CD14-positive monocyte (primary cell): ENCODE measurements at regions not wholly inside any gene's neighbourhood (a gene's known extent, or its start where the extent isn't known, plus 50 kb on each side); places are given as distances from the start of the nearest gene placed in this dataset.

Experiments
- DNase-seq, 3 donors: peaks; one replicate each; pipeline ENCODE4 v3.0.0-alpha.2; 2011 to 2022
- H2AFZ ChIP-seq: 2 replicates; pipeline ENCODE4 v1.6.0; 2012; ENCODE audit warnings: mild to moderate bottlenecking, low read depth, low read length, inconsistent platforms; ENCODE audit not compliant: insufficient read depth, poor library complexity, severe bottlenecking
- H3K27ac ChIP-seq, 2 donors: 1 replicate in 1 of 2; 2 replicates in 1 of 2; pipeline ENCODE4 v1.5.1; 2012 to 2013; ENCODE audit warnings: low read length in 2 of 2, control low read depth in 1 of 2, inconsistent platforms in 1 of 2, low read depth in 1 of 2, mild to moderate bottlenecking in 1 of 2
- H3K27me3 ChIP-seq, 2 donors: one replicate each; pipeline versions ENCODE4 v1.6.0 to v1.6.1; 2011 to 2013; ENCODE audit warnings: low read length in 2 of 2; ENCODE audit not compliant: control insufficient read depth in 2 of 2, insufficient read depth in 2 of 2
- H3K36me3 ChIP-seq, 2 donors: replicated peaks in 1 of 2; 1 replicate in 1 of 2; 2 replicates in 1 of 2; pipeline versions ENCODE4 v1.5.1 to v1.6.1; 2012 to 2013; ENCODE audit warnings: low read length in 2 of 2, control low read depth in 1 of 2, inconsistent platforms in 1 of 2, mild to moderate bottlenecking in 1 of 2; ENCODE audit not compliant: insufficient read depth in 2 of 2, control insufficient read depth in 1 of 2
- H3K4me1 ChIP-seq, 2 donors: 1 replicate in 1 of 2; 2 replicates in 1 of 2; pipeline versions ENCODE4 v1.5.1 to v1.6.1; 2012 to 2013; ENCODE audit warnings: low read length in 2 of 2, control low read depth in 1 of 2, inconsistent platforms in 1 of 2, mild to moderate bottlenecking in 1 of 2, moderate library complexity in 1 of 2; ENCODE audit not compliant: insufficient read depth in 2 of 2, control insufficient read depth in 1 of 2
- H3K4me2 ChIP-seq: replicated peaks from 2 replicates; pipeline ENCODE3; 2012; ENCODE audit warnings: low read length, moderate library complexity, mild to moderate bottlenecking; ENCODE audit not compliant: poor library complexity, severe bottlenecking; ENCODE audit errors: extremely low read depth
- H3K4me3 ChIP-seq, 3 experiments: fragments of 200-600 bp in 1 of 3; sonication (generic) in 1 of 3; replicated peaks in 1 of 3; 1 replicate in 2 of 3; 2 replicates in 1 of 3; pipeline ENCODE4 v1.5.1; 2011 to 2013; ENCODE audit warnings: low read length in 3 of 3, mild to moderate bottlenecking in 3 of 3, control low read depth in 2 of 3, low read depth in 2 of 3, inconsistent platforms in 1 of 3, moderate library complexity in 1 of 3
- H3K79me2 ChIP-seq: 2 replicates; pipeline ENCODE4 v1.6.0; 2012; ENCODE audit warnings: mild to moderate bottlenecking, control low read depth, inconsistent platforms, low read length, moderate library complexity; ENCODE audit not compliant: insufficient read depth
- H3K9ac ChIP-seq: 2 replicates; pipeline ENCODE4 v1.6.0; 2017; ENCODE audit warnings: low read length, mild to moderate bottlenecking; ENCODE audit not compliant: insufficient read depth, poor library complexity, severe bottlenecking
- H3K9me3 ChIP-seq, 2 donors: replicated peaks in 1 of 2; 1 replicate in 1 of 2; 2 replicates in 1 of 2; pipeline versions ENCODE4 v1.5.1 to v1.6.1; 2012 to 2013; ENCODE audit warnings: low read length in 2 of 2, control low read depth in 1 of 2; ENCODE audit not compliant: control insufficient read depth in 1 of 2, insufficient read depth in 1 of 2
- H4K20me1 ChIP-seq: 2 replicates; pipeline ENCODE4 v1.6.0; 2012; ENCODE audit warnings: mild to moderate bottlenecking, low read length, control low read depth, moderate library complexity; ENCODE audit not compliant: insufficient read depth
- H3K27ac Mint-ChIP-seq, 7 donors: one replicate each; pipeline ENCODE4 v1.8.0; 2020; ENCODE audit warnings: mild to moderate bottlenecking in 7 of 7, mixed read lengths in 7 of 7, moderate library complexity in 6 of 7, inconsistent platforms in 2 of 7
- H3K27me3 Mint-ChIP-seq, 3 donors: one replicate each; pipeline ENCODE4 v1.8.0; 2021 to 2022; ENCODE audit warnings: low read depth in 3 of 3, mild to moderate bottlenecking in 3 of 3, mixed read lengths in 3 of 3, moderate library complexity in 3 of 3, inconsistent platforms in 1 of 3
- H3K36me3 Mint-ChIP-seq, 2 donors: one replicate each; pipeline ENCODE4 v1.8.0; 2020; ENCODE audit warnings: mixed read lengths in 2 of 2, inconsistent platforms in 1 of 2, mild to moderate bottlenecking in 1 of 2
- H3K4me1 Mint-ChIP-seq: one replicate; pipeline ENCODE4 v1.8.0; 2020; ENCODE audit warnings: mild to moderate bottlenecking, mixed read lengths
- H3K4me3 Mint-ChIP-seq, 2 donors: one replicate each; pipeline ENCODE4 v1.8.0; 2020; ENCODE audit warnings: mild to moderate bottlenecking in 2 of 2, mixed read lengths in 2 of 2, moderate library complexity in 1 of 2
- H3K9me3 Mint-ChIP-seq, 7 donors: one replicate each; pipeline ENCODE4 v1.8.0; 2020 to 2022; ENCODE audit warnings: mixed read lengths in 7 of 7, mild to moderate bottlenecking in 6 of 7, moderate library complexity in 6 of 7, inconsistent platforms in 2 of 7
- WGBS: methylation state at CpG from one replicate; pipeline ENCODE4 v1.1.5; 2013; ENCODE audit warnings: missing lambda C conversion rate; ENCODE audit not compliant: insufficient coverage; 5-methylcytosine and 5-hydroxymethylcytosine counted together
- intact Hi-C, 2 donors: fragments of 100-400 bp; cut with micrococcal nuclease; formaldehyde crosslinking; loops; one replicate each; pipeline versions ENCODE4 v1.15.0 to v1.15.1; 2023
- TF ChIP-seq, protein P1 (sequence below): fragments of 200-600 bp; IDR thresholded peaks from one replicate; pipeline ENCODE4 v1.8.0; 2022; ENCODE audit warnings: antibody characterized with exemption, mild to moderate bottlenecking

DNA sequence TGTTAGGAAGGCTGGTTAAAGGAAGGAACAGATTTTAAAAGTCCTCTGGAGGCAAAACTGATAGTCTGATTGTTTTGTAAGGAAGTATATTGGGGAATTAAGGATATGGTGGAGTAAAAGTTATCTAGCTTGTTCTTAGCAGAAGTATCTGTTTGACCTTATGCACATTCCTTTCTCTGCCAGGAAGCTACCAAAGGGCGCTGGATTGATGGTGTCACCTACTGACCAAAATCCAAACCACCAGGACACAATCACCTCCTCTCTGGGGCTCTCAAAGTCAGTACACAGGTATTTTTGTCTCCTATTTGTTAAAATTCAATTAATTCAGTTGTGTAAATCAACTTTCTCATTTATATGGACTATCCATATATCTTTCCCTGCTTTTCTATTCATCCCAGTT, 484.5 kb downstream of the NUP35 start:
- Histone ChIP-seq H3K4me1 (no peaks in the 10 kb centered on the region), H4K20me1 (no peaks in the 10 kb centered on the region), H2AFZ (no peak overlapping the region), H3K4me2 (no peak overlapping the region), H3K9me3 (peaks cover 0 to 3% of the 10 kb centered on the region in 2 donors), H3K27me3 (no peaks in the 10 kb centered on the region), H3K36me3 (no peaks in the 10 kb centered on the region), H3K79me2 (no peaks in the 10 kb centered on the region), H3K27ac (no peak overlapping the region), H3K9ac (no peak overlapping the region), H3K4me3 (no peak overlapping the region)
- H3K27ac Mint-ChIP-seq = no peak overlapping the region
- H3K9me3 Mint-ChIP-seq = peaks cover 0 to 9% (median 3%) of the 10 kb centered on the region in 7 donors
- no peak for DNase-seq
- TF ChIP-seq, protein P1, sequence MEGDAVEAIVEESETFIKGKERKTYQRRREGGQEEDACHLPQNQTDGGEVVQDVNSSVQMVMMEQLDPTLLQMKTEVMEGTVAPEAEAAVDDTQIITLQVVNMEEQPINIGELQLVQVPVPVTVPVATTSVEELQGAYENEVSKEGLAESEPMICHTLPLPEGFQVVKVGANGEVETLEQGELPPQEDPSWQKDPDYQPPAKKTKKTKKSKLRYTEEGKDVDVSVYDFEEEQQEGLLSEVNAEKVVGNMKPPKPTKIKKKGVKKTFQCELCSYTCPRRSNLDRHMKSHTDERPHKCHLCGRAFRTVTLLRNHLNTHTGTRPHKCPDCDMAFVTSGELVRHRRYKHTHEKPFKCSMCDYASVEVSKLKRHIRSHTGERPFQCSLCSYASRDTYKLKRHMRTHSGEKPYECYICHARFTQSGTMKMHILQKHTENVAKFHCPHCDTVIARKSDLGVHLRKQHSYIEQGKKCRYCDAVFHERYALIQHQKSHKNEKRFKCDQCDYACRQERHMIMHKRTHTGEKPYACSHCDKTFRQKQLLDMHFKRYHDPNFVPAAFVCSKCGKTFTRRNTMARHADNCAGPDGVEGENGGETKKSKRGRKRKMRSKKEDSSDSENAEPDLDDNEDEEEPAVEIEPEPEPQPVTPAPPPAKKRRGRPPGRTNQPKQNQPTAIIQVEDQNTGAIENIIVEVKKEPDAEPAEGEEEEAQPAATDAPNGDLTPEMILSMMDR = no peak
- no CpG with 5 or more reads among the region's 1 CpG for WGBS
- H3K4me3 Mint-ChIP-seq = no peak overlapping the region
- intact Hi-C loops = no loop called here
- no peaks in the 10 kb centered on the region for H3K36me3 Mint-ChIP-seq
- no peaks in the 10 kb centered on the region for H3K27me3 Mint-ChIP-seq
- no peaks in the 10 kb centered on the region for H3K4me1 Mint-ChIP-seq

DNA sequence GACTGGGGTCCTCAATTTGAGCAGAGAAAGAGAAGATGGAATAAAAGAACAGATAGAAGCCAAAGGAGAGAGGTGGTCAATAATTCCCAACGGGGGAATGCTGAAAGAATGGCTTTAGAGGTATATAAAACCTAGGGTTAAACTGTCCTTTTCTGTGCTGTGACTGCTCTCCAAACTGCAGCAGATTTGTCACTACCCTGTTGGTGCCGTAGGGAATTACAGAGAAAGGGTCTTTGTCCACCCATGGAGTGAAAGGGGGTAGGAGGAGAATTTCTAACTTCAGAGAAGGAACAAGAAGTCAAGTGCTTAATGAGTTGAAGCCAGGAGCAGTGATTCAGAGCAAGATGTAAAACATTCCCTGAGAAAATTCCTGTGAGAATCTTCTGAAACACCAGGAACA, 486.5 kb downstream of the NUP35 start:
- peaks cover 0 to 3% of the 10 kb centered on the region in 2 donors for H3K9me3 ChIP-seq
- no peak overlapping the region for H3K9ac ChIP-seq
- no peaks in the 10 kb centered on the region for H3K36me3 ChIP-seq
- TF ChIP-seq, protein P1 = no peak
- no peak overlapping the region for H3K4me2 ChIP-seq
- no peaks in the 10 kb centered on the region for H4K20me1 ChIP-seq
- no peak overlapping the region for H3K27ac ChIP-seq
- Mint-ChIP-seq H3K27ac (no peak overlapping the region), H3K9me3 (peaks cover 1 to 9% (median 3%) of the 10 kb centered on the region in 7 donors), H3K36me3 (no peaks in the 10 kb centered on the region), H3K4me1 (no peaks in the 10 kb centered on the region), H3K27me3 (no peaks in the 10 kb centered on the region), H3K4me3 (no peak overlapping the region)
- no peaks in the 10 kb centered on the region for H3K79me2 ChIP-seq
- no peak overlapping the region for H2AFZ ChIP-seq
- DNase-seq = no peak
- H3K4me1 ChIP-seq = no peaks in the 10 kb centered on the region
- WGBS = 83% methylated on average over 1 of the region's 2 CpGs
- intact Hi-C loops = no loop called here
- no peaks in the 10 kb centered on the region for H3K27me3 ChIP-seq
- no peak overlapping the region for H3K4me3 ChIP-seq
